CD4-positive, alpha-beta memory T cell (primary cell): ENCODE measurements at regions not wholly inside any gene's neighbourhood (a gene's known extent, or its start where the extent isn't known, plus 50 kb on each side); places are given as distances from the start of the nearest gene placed in this dataset.

Experiments used
- CTCF ChIA-PET: fragments of 350-600 bp; sonication (Branson Sonifier 250); formaldehyde crosslinking; loops from one replicate; lab custom pipeline; 2021; ENCODE audit warnings: inconsistent platforms; ENCODE audit not compliant: partially characterized antibody; lab: Charles Lee
- POLR2A ChIA-PET: fragments of 350-600 bp; sonication (Branson Sonifier 250); formaldehyde crosslinking; loops from one replicate; lab custom pipeline; 2021; ENCODE audit not compliant: partially characterized antibody; lab: Charles Lee
- DNase-seq, 5 donors: peaks; one replicate each; pipeline versions ENCODE4 v3.0.0 to v3.0.0-alpha.2; 2020 to 2022; ENCODE audit warnings: mixed read lengths in 1 of 5
- H3K27ac ChIP-seq: one replicate; pipeline ENCODE4 v1.7.0; 2013; ENCODE audit warnings: low read depth, low read length
- H3K27me3 ChIP-seq: 2 replicates; pipeline ENCODE4 v1.7.0; 2013; ENCODE audit warnings: mild to moderate bottlenecking, low read length, moderate library complexity; ENCODE audit not compliant: insufficient read depth
- H3K36me3 ChIP-seq: 2 replicates; pipeline ENCODE4 v1.7.0; 2013; ENCODE audit warnings: mild to moderate bottlenecking, low read length, moderate library complexity; ENCODE audit not compliant: insufficient read depth
- H3K4me1 ChIP-seq: 2 replicates; pipeline ENCODE4 v1.7.0; 2013; ENCODE audit warnings: mild to moderate bottlenecking, low read length, moderate library complexity; ENCODE audit not compliant: insufficient read depth
- H3K4me3 ChIP-seq, 2 donors: one replicate each; pipeline ENCODE4 v1.7.0; 2013; ENCODE audit warnings: low read length in 2 of 2, mild to moderate bottlenecking in 1 of 2
- H3K9me3 ChIP-seq, 2 donors: one replicate each; pipeline ENCODE4 v1.7.0; 2013; ENCODE audit warnings: low read length in 2 of 2, control low read depth in 1 of 2; ENCODE audit not compliant: control insufficient read depth in 1 of 2
- H3K27ac Mint-ChIP-seq, 7 donors: one replicate each; pipeline ENCODE4 v1.8.0; 2020 to 2021; ENCODE audit warnings: mixed read lengths in 7 of 7, mild to moderate bottlenecking in 6 of 7, inconsistent platforms in 3 of 7, moderate library complexity in 3 of 7
- H3K27me3 Mint-ChIP-seq, 2 donors: one replicate each; pipeline ENCODE4 v1.8.0; 2020 to 2021; ENCODE audit warnings: mixed read lengths in 2 of 2
- H3K36me3 Mint-ChIP-seq, 2 donors: one replicate each; pipeline ENCODE4 v1.8.0; 2020 to 2021; ENCODE audit warnings: mixed read lengths in 2 of 2, inconsistent platforms in 1 of 2, mild to moderate bottlenecking in 1 of 2
- H3K4me1 Mint-ChIP-seq, 4 donors: one replicate each; pipeline ENCODE4 v1.8.0; 2020 to 2021; ENCODE audit warnings: mixed read lengths in 4 of 4, mild to moderate bottlenecking in 1 of 4
- H3K4me3 Mint-ChIP-seq, 8 donors: one replicate each; pipeline ENCODE4 v1.8.0; 2020 to 2021; ENCODE audit warnings: mixed read lengths in 8 of 8, mild to moderate bottlenecking in 7 of 8, moderate library complexity in 6 of 8, inconsistent platforms in 3 of 8
- H3K9me3 Mint-ChIP-seq, 8 donors: one replicate each; pipeline ENCODE4 v1.8.0; 2020 to 2021; ENCODE audit warnings: mixed read lengths in 8 of 8, mild to moderate bottlenecking in 5 of 8, inconsistent platforms in 3 of 8, moderate library complexity in 1 of 8
- intact Hi-C: fragments of 100-400 bp; cut with micrococcal nuclease; formaldehyde crosslinking; loops from one replicate; pipeline ENCODE4 v1.15.1; 2023

GRCh38 chr11:45092404-45092785, 54.0 kb upstream of the PRDM11 start:
- POLR2A ChIA-PET = no interaction called here
- no peak overlapping the region for H3K27ac ChIP-seq
- intact Hi-C loops = no loop called here
- H3K4me1 ChIP-seq = peaks cover 12% of the 10 kb centered on the region
- H3K4me3 ChIP-seq = no peak overlapping the region
- CTCF ChIA-PET = interaction anchor here (2.1 kb wide), 1 partner anchor 11 kb away, joined by 14 read pairs; no protein-coding TSS in a partner anchor
- Mint-ChIP-seq H3K4me1 (peaks cover 10 to 23% (median 17%) of the 10 kb centered on the region in 4 donors), H3K4me3 (no peak overlapping the region), H3K27me3 (no peaks in the 10 kb centered on the region), H3K36me3 (no peaks in the 10 kb centered on the region), H3K9me3 (no peaks in the 10 kb centered on the region), H3K27ac (no peak overlapping the region)
- DNase-seq = no peak
- no peaks in the 10 kb centered on the region for H3K36me3 ChIP-seq
- H3K27me3 ChIP-seq = no peaks in the 10 kb centered on the region
- H3K9me3 ChIP-seq = no peaks in the 10 kb centered on the region

GRCh38 chr11:45092901-45093760, 53.3 kb upstream of the PRDM11 start:
- Mint-ChIP-seq H3K4me3 (no peak overlapping the region), H3K27me3 (peaks cover 0 to under 1% of the 10 kb centered on the region in 2 donors), H3K36me3 (no peaks in the 10 kb centered on the region), H3K9me3 (no peaks in the 10 kb centered on the region), H3K4me1 (peaks cover 10 to 23% (median 17%) of the 10 kb centered on the region in 4 donors), H3K27ac (peak overlapping the region in 2 of 7 donors; percentile 64)
- Histone ChIP-seq H3K4me1 (peaks cover 12% of the 10 kb centered on the region), H3K36me3 (no peaks in the 10 kb centered on the region), H3K27me3 (no peaks in the 10 kb centered on the region), H3K27ac (no peak overlapping the region), H3K4me3 (no peak overlapping the region), H3K9me3 (no peaks in the 10 kb centered on the region)
- no peak for DNase-seq
- intact Hi-C loops = no loop called here
- ChIA-PET CTCF (interaction anchor here (2.1 to 5.1 kb wide), 2 partner anchors 11 to 12 kb away, joined by 14 to 32 read pairs; no protein-coding TSS in a partner anchor), POLR2A (interaction anchor here (1.2 kb wide), 1 partner anchor 13 kb away, joined by 4 read pairs; no protein-coding TSS in a partner anchor)

GRCh38 chr11:45093761-45094455, 52.5 kb upstream of the PRDM11 start:
- DNase-seq = no peak
- Histone ChIP-seq H3K27ac (no peak overlapping the region), H3K36me3 (no peaks in the 10 kb centered on the region), H3K27me3 (no peaks in the 10 kb centered on the region), H3K4me3 (no peak overlapping the region), H3K4me1 (peaks cover 12% of the 10 kb centered on the region), H3K9me3 (no peaks in the 10 kb centered on the region)
- CTCF ChIA-PET = interaction anchor here (5.1 to 23.6 kb wide), 2 partner anchors 11 to 160 kb away, joined by 32 to 1298 read pairs; no protein-coding TSS in a partner anchor
- H3K4me3 Mint-ChIP-seq = no peak overlapping the region
- H3K4me1 Mint-ChIP-seq = peaks cover 10 to 23% (median 17%) of the 10 kb centered on the region in 4 donors
- intact Hi-C loops = no loop called here
- H3K9me3 Mint-ChIP-seq = no peaks in the 10 kb centered on the region
- peak overlapping the region in 1 of 7 donors; percentile 64 for H3K27ac Mint-ChIP-seq
- peaks cover 3 to 7% of the 10 kb centered on the region in 2 donors for H3K27me3 Mint-ChIP-seq
- H3K36me3 Mint-ChIP-seq = no peaks in the 10 kb centered on the region
- POLR2A ChIA-PET = interaction anchor here (1.2 kb wide), 1 partner anchor 14 kb away, joined by 4 read pairs; no protein-coding TSS in a partner anchor

GRCh38 chr11:45094958-45095690, 51.3 kb upstream of the PRDM11 start:
- H3K4me3 ChIP-seq = no peak overlapping the region
- no peak overlapping the region for H3K27ac ChIP-seq
- Mint-ChIP-seq H3K27me3 (peaks cover 3 to 7% of the 10 kb centered on the region in 2 donors), H3K36me3 (no peaks in the 10 kb centered on the region), H3K9me3 (no peaks in the 10 kb centered on the region), H3K27ac (peak overlapping the region in 2 of 7 donors; percentile 55 to 63), H3K4me3 (no peak overlapping the region), H3K4me1 (peaks cover 8 to 23% (median 16%) of the 10 kb centered on the region in 4 donors)
- POLR2A ChIA-PET = no interaction called here
- H3K27me3 ChIP-seq = no peaks in the 10 kb centered on the region
- DNase-seq = no peak
- CTCF ChIA-PET = interaction anchor here (0.9 to 23.6 kb wide), 6 partner anchors 10 to 161 kb away, joined by 3 to 1298 read pairs (median 5); no protein-coding TSS in a partner anchor
- no peaks in the 10 kb centered on the region for H3K9me3 ChIP-seq
- no peaks in the 10 kb centered on the region for H3K36me3 ChIP-seq
- intact Hi-C loops = no loop called here
- peaks cover 12% of the 10 kb centered on the region for H3K4me1 ChIP-seq

- CTCF ChIA-PET = interaction anchor here (1.2 to 23.6 kb wide), 5 partner anchors 10 to 161 kb away, joined by 4 to 1298 read pairs (median 6); no protein-coding TSS in a partner anchor
- Mint-ChIP-seq H3K27ac (no peak overlapping the region), H3K4me1 (peaks cover 9 to 25% (median 18%) of the 10 kb centered on the region in 4 donors), H3K36me3 (no peaks in the 10 kb centered on the region), H3K27me3 (peaks cover 3 to 7% of the 10 kb centered on the region in 2 donors), H3K4me3 (no peak overlapping the region), H3K9me3 (no peaks in the 10 kb centered on the region)
- POLR2A ChIA-PET = no interaction called here
- Histone ChIP-seq H3K4me1 (peaks cover 12% of the 10 kb centered on the region), H3K36me3 (no peaks in the 10 kb centered on the region), H3K27ac (no peak overlapping the region), H3K9me3 (no peaks in the 10 kb centered on the region), H3K4me3 (no peak overlapping the region), H3K27me3 (no peaks in the 10 kb centered on the region)
- DNase-seq = no peak
- intact Hi-C loops = no loop called here
Observed at GRCh38 chr11:45095691-45096010, 50.8 kb upstream of the PRDM11 start.

- H3K9me3 Mint-ChIP-seq = no peaks in the 10 kb centered on the region
- ChIA-PET CTCF (interaction anchor here (0.9 to 23.6 kb wide), 6 partner anchors 9 to 162 kb away, joined by 3 to 1298 read pairs (median 6); no protein-coding TSS in a partner anchor), POLR2A (no interaction called here)
- intact Hi-C loops = no loop called here
- H3K27me3 ChIP-seq = no peaks in the 10 kb centered on the region
- H3K27me3 Mint-ChIP-seq = peaks cover 3 to 7% of the 10 kb centered on the region in 2 donors
- H3K4me1 Mint-ChIP-seq = peaks cover 12 to 23% (median 18%) of the 10 kb centered on the region in 4 donors
- H3K4me3 ChIP-seq = no peak overlapping the region
- H3K27ac Mint-ChIP-seq = no peak overlapping the region
- H3K36me3 ChIP-seq = no peaks in the 10 kb centered on the region
- peaks cover 15% of the 10 kb centered on the region for H3K4me1 ChIP-seq
- H3K27ac ChIP-seq = no peak overlapping the region
- no peaks in the 10 kb centered on the region for H3K9me3 ChIP-seq
- DNase-seq = no peak
- no peak overlapping the region for H3K4me3 Mint-ChIP-seq
- no peaks in the 10 kb centered on the region for H3K36me3 Mint-ChIP-seq
Observed at GRCh38 chr11:45096636-45097035, 49.8 kb upstream of the PRDM11 start.
